ENCODE measurements at regions not wholly inside any gene's neighbourhood (a gene's known extent, or its start where the extent isn't known, plus 50 kb on each side); places are given as distances from the start of the nearest gene placed in this dataset.

GRCh38 chr18:64919971-64920570, 771.2 kb upstream of the LINC00305 start:
- Histone ChIP-seq H3K9me2 (ENCODE audit: insufficient read depth, low read length) (no peaks in the 10 kb centered on the region), H3K4me1 (ENCODE audit: insufficient read depth, low read length, poor library complexity, severe bottlenecking) (no peaks in the 10 kb centered on the region), H3K79me2 (ENCODE audit: insufficient read depth, low read depth, low read length) (no peaks in the 10 kb centered on the region), H3K36me3 (ENCODE audit: insufficient read depth, low read length) (no peaks in the 10 kb centered on the region), H4K20me1 (ENCODE audit: insufficient read depth, low read length) (no peaks in the 10 kb centered on the region), H3K4me2 (ENCODE audit: low read length) (no peak overlapping the region), H3K4me3 (ENCODE audit: low read depth, low read length, poor library complexity, severe bottlenecking) (no peak overlapping the region), H3K27ac (ENCODE audit: low read depth, low read length, poor library complexity, severe bottlenecking) (no peak overlapping the region), H2AFZ (ENCODE audit: low read length) (no peak overlapping the region), H3K9me3 (ENCODE audit: low read length) (no peaks in the 10 kb centered on the region)
- POLR2A ChIA-PET: no interaction called here
- no peak for DNase-seq (ENCODE audit: low spot score)
- TF ChIP-seq EZH2phosphoT487 (IDR thresholded peaks at IDR 0.05; ENCODE audit: borderline replicate concordance, low read depth, low read length) (no peak), CTCF (conservative IDR thresholded peaks at IDR 0.05; ENCODE audit: low read length) (no peak)
- intact Hi-C loops (cut with micrococcal nuclease; ENCODE audit: unreplicated experiment): no loop called here
- CTCF ChIA-PET (ENCODE audit: unreplicated experiment): no interaction called here
- BruUV-seq (replicated peaks): no TSS peak

GRCh38 chr18:64918851-64919250, 770.0 kb upstream of the LINC00305 start:
- H4K20me1 ChIP-seq (ENCODE audit: insufficient read depth, low read length): no peaks in the 10 kb centered on the region
- no peak overlapping the region for H3K4me3 ChIP-seq (ENCODE audit: low read depth, low read length, poor library complexity, severe bottlenecking)
- BruUV-seq (replicated peaks): no TSS peak
- no peak overlapping the region for H2AFZ ChIP-seq (ENCODE audit: low read length)
- no peaks in the 10 kb centered on the region for H3K79me2 ChIP-seq (ENCODE audit: insufficient read depth, low read depth, low read length)
- no peak overlapping the region for H3K27ac ChIP-seq (ENCODE audit: low read depth, low read length, poor library complexity, severe bottlenecking)
- DNase-seq (ENCODE audit: low spot score): no peak
- CTCF ChIA-PET (ENCODE audit: unreplicated experiment): no interaction called here
- H3K9me2 ChIP-seq (ENCODE audit: insufficient read depth, low read length): no peaks in the 10 kb centered on the region
- no peaks in the 10 kb centered on the region for H3K4me1 ChIP-seq (ENCODE audit: insufficient read depth, low read length, poor library complexity, severe bottlenecking)
- POLR2A ChIA-PET: interaction anchor here (0.5 to 0.7 kb wide), 3 partner anchors 319 to 477 kb away, joined by 3 to 5 read pairs (median 3); no protein-coding TSS in a partner anchor
- intact Hi-C loops (cut with micrococcal nuclease; ENCODE audit: unreplicated experiment): no loop called here
- no peak overlapping the region for H3K4me2 ChIP-seq (ENCODE audit: low read length)
- H3K9me3 ChIP-seq (ENCODE audit: low read length): no peaks in the 10 kb centered on the region
- H3K36me3 ChIP-seq (ENCODE audit: insufficient read depth, low read length): no peaks in the 10 kb centered on the region
- no peak for TF ChIP-seq EZH2phosphoT487 (IDR thresholded peaks at IDR 0.05; ENCODE audit: borderline replicate concordance, low read depth, low read length)
- TF ChIP-seq CTCF (conservative IDR thresholded peaks at IDR 0.05; ENCODE audit: low read length): no peak

GRCh38 chr18:64893349-64893748, 744.5 kb upstream of the LINC00305 start:
- H3K4me2 ChIP-seq (ENCODE audit: low read length): no peak overlapping the region
- ChIA-PET CTCF (ENCODE audit: unreplicated experiment) (no interaction called here), POLR2A (no interaction called here)
- no peaks in the 10 kb centered on the region for H3K79me2 ChIP-seq (ENCODE audit: insufficient read depth, low read depth, low read length)
- H3K36me3 ChIP-seq (ENCODE audit: insufficient read depth, low read length): no peaks in the 10 kb centered on the region
- H3K4me3 ChIP-seq (ENCODE audit: low read depth, low read length, poor library complexity, severe bottlenecking): no peak overlapping the region
- no peak overlapping the region for H3K27ac ChIP-seq (ENCODE audit: low read depth, low read length, poor library complexity, severe bottlenecking)
- no peaks in the 10 kb centered on the region for H4K20me1 ChIP-seq (ENCODE audit: insufficient read depth, low read length)
- H3K9me2 ChIP-seq (ENCODE audit: insufficient read depth, low read length): no peaks in the 10 kb centered on the region
- DNase-seq (ENCODE audit: low spot score): no peak
- no peaks in the 10 kb centered on the region for H3K4me1 ChIP-seq (ENCODE audit: insufficient read depth, low read length, poor library complexity, severe bottlenecking)
- no peak overlapping the region for H2AFZ ChIP-seq (ENCODE audit: low read length)
- intact Hi-C loops (cut with micrococcal nuclease; ENCODE audit: unreplicated experiment): no loop called here
- no TSS peak for BruUV-seq (replicated peaks)
- no peak for TF ChIP-seq CTCF (conservative IDR thresholded peaks at IDR 0.05; ENCODE audit: low read length)
- no peak for TF ChIP-seq EZH2phosphoT487 (IDR thresholded peaks at IDR 0.05; ENCODE audit: borderline replicate concordance, low read depth, low read length)
- H3K9me3 ChIP-seq (ENCODE audit: low read length): no peaks in the 10 kb centered on the region
